Activated CD4-positive, alpha-beta T cell treated with anti-CD3 and anti-CD28 coated beads, Interleukin-2, amount 10 ng/mL, durations not matched to agents 7 days and 5 days (primary cell): ENCODE measurements at regions not wholly inside any gene's neighbourhood (a gene's known extent, or its start where the extent isn't known, plus 50 kb on each side); places are given as distances from the start of the nearest gene placed in this dataset.
"Not testable (repeated sequence)": the region's sequence is repeated elsewhere in the genome, so short reads cannot be mapped to it uniquely, and the experiment has no call there.

Source experiments
- CTCF ChIA-PET: fragments of 350-600 bp; sonication (Branson Sonifier 250); formaldehyde crosslinking; loops from one replicate; lab custom pipeline; 2021; ENCODE audit warnings: antibody characterized with exemption; lab: Charles Lee
- POLR2A ChIA-PET: fragments of 350-600 bp; sonication (Branson Sonifier 250); formaldehyde crosslinking; loops from one replicate; lab custom pipeline; 2021; ENCODE audit warnings: antibody characterized with exemption; lab: Charles Lee
- DNase-seq: peaks from one replicate; pipeline ENCODE4 v3.0.0-alpha.2; 2020
- H3K27ac Mint-ChIP-seq: one replicate; pipeline ENCODE4 v1.8.0; 2021; ENCODE audit warnings: mild to moderate bottlenecking, moderate library complexity, mixed read lengths
- H3K27me3 Mint-ChIP-seq: one replicate; pipeline ENCODE4 v1.8.0; 2021; ENCODE audit warnings: mixed read lengths
- H3K36me3 Mint-ChIP-seq: one replicate; pipeline ENCODE4 v1.8.0; 2021; ENCODE audit warnings: low read depth, mixed read lengths
- H3K4me1 Mint-ChIP-seq: one replicate; pipeline ENCODE4 v1.8.0; 2021; ENCODE audit warnings: mixed read lengths
- H3K4me3 Mint-ChIP-seq: one replicate; pipeline ENCODE4 v1.8.0; 2021; ENCODE audit warnings: mild to moderate bottlenecking, moderate library complexity, mixed read lengths
- H3K9me3 Mint-ChIP-seq: one replicate; pipeline ENCODE4 v1.8.0; 2021; ENCODE audit warnings: mixed read lengths

DNA sequence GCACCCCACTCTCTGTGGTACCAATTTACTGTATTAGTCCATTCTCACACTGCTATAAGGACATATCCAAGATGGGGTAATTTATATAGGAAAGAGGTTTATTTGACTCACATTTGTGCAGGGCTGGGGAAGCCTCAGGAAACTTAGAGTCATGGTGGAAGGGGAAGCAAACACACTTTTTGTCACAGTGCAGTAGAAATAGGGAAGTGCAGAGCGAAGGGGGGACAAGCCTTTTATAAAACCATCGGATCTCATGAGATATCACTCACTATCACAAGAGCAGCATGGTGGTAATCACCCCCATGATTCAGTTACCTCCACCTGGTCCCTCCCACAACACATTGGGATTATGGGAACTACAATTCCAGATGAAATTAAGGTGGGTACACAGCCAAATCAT, 766.9 kb upstream of the PCDH10 start:
- DNase-seq: no peak
- POLR2A ChIA-PET: no interaction called here
- Mint-ChIP-seq H3K4me3 (no peak overlapping the region), H3K36me3 (no peaks in the 10 kb centered on the region), H3K27ac (no peak overlapping the region), H3K27me3 (no peaks in the 10 kb centered on the region), H3K4me1 (no peaks in the 10 kb centered on the region), H3K9me3 (no peaks in the 10 kb centered on the region)
- CTCF ChIA-PET: no interaction called here

DNA sequence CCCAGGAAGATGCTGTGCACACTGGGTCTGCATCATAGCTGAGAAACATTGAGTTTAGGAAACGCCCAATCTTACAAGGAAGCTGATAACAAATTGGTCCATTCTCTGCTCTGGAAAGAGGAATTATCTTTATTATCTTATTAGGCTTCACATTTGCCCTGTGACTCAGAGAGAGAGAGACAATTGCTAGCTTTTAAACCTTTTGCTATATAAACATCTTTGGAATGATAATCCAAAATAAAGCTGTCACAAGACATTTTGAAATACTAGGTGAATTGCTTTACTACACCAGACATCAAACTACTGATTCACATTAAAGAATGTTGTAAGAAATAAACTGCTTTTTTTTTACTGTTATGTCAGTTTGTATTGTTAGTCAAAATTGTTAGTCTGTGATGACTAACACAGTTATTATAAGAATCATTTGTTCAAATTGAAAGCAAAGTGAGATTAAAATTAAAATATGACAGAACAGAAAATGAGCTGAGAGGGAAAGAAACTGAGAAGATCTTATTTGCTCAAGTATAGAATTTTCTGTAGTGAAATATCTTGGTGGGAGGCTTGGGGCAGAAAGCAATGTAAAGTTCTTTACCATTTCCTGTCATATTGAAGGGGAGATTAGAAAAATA, 765.4 kb upstream of the PCDH10 start:
- POLR2A ChIA-PET: no interaction called here
- no peaks in the 10 kb centered on the region for H3K4me1 Mint-ChIP-seq
- no peaks in the 10 kb centered on the region for H3K36me3 Mint-ChIP-seq
- CTCF ChIA-PET: no interaction called here
- H3K27ac Mint-ChIP-seq: no peak overlapping the region
- no peak overlapping the region for H3K4me3 Mint-ChIP-seq
- DNase-seq: no peak
- no peaks in the 10 kb centered on the region for H3K9me3 Mint-ChIP-seq
- no peaks in the 10 kb centered on the region for H3K27me3 Mint-ChIP-seq

DNA sequence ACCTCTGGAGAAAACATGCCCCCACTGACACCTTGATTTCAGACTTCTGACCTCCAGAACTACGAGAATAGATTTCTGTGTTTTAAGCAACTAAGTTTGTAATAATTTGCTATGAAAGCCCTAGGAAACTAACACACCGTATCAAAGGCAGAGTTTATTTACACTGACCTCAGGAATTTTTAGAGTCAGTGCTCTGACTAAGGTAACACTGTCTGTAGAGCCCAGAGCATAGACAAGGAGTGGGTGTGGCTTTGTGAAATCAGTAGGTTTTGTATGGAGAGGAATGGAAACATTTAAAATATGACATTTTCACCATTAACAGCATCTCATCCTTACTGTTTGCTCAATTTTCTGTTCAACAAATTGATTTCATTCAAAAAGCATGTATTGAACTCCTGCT, 764.4 kb upstream of the PCDH10 start:
- no peaks in the 10 kb centered on the region for H3K9me3 Mint-ChIP-seq
- ChIA-PET POLR2A (no interaction called here), CTCF (no interaction called here)
- H3K27ac Mint-ChIP-seq: no peak overlapping the region
- no peak overlapping the region for H3K4me3 Mint-ChIP-seq
- no peaks in the 10 kb centered on the region for H3K36me3 Mint-ChIP-seq
- H3K4me1 Mint-ChIP-seq: no peaks in the 10 kb centered on the region
- no peaks in the 10 kb centered on the region for H3K27me3 Mint-ChIP-seq
- DNase-seq: no peak

DNA sequence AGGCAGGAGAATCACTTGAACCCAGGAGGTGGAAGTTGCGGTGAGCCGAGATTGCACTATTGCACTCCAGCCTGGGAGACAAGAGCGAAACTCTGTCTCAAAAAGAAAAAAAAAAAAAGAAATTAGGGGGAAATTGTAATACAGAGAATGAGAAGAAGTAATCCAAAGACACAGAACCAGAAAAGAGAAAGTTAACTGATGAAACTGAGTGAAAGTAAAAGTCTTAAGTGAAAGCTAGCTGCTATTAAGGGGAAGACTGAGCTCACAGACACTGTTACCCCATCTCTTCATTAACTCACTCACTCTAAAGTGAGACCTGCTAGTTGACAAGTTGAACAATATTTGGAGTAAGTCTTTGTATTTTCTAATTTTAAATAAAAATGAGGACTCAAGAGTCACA, 763.0 kb upstream of the PCDH10 start:
- POLR2A ChIA-PET: no interaction called here
- Mint-ChIP-seq H3K36me3 (no peaks in the 10 kb centered on the region), H3K27me3 (no peaks in the 10 kb centered on the region)

DNA sequence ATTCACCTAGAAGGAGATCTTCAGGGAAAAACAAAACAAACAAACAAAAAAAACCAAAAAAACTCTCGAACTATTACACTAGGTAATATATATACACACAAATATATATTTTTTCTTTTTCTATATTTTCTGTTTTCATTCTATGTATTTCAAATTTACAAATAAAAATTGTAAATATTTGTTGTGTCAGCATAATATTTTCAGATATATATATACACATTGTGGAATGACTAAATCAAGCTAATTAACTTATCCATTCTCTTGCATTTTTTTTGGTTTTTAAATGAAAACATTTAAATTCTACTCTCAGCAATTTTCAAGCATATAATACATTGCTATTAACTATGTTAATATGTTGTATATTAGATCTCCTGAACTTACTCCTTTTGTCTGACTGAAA, 762.0 kb upstream of the PCDH10 start:
- CTCF ChIA-PET: no interaction called here

More for the DNA sequence above, 763.0 kb upstream of the PCDH10 start:
- CTCF ChIA-PET: no interaction called here
- DNase-seq: no peak
- Mint-ChIP-seq H3K4me3 (no peak overlapping the region), H3K9me3 (no peaks in the 10 kb centered on the region), H3K27ac (no peak overlapping the region), H3K4me1 (no peaks in the 10 kb centered on the region)

GRCh38 chr4:132395561-132395960, 753.5 kb upstream of the PCDH10 start:
- Mint-ChIP-seq H3K4me1 (no peaks in the 10 kb centered on the region), H3K9me3 (no peaks in the 10 kb centered on the region), H3K27ac (no peak overlapping the region), H3K4me3 (no peak overlapping the region), H3K27me3 (no peaks in the 10 kb centered on the region), H3K36me3 (no peaks in the 10 kb centered on the region)
- ChIA-PET POLR2A (no interaction called here), CTCF (no interaction called here)
- no peak for DNase-seq

More for the DNA sequence above, 762.0 kb upstream of the PCDH10 start:
- POLR2A ChIA-PET: no interaction called here
- no peaks in the 10 kb centered on the region for H3K27me3 Mint-ChIP-seq
- no peak overlapping the region for H3K4me3 Mint-ChIP-seq
- DNase-seq: no peak
- no peaks in the 10 kb centered on the region for H3K9me3 Mint-ChIP-seq
- H3K27ac Mint-ChIP-seq: no peak overlapping the region
- no peaks in the 10 kb centered on the region for H3K4me1 Mint-ChIP-seq
- no peaks in the 10 kb centered on the region for H3K36me3 Mint-ChIP-seq

DNA sequence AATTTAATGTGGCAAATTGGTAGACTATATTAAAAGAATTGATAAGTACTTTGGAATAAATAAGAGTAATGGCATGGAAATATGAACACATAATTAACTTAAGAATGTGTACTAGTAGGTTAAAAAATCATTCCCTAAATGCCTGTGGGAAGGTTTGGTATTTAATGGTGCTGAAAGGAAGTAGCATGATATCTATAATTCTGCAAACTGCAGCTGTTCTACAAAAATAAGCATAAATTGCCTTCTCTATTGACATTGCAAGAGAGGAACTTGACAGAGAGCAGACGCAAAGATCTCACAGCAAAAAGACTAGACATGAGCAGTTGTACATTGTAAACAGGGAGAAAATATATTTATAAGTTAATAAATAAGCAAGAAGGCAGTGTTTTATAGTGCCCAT, 752.5 kb upstream of the PCDH10 start:
- Mint-ChIP-seq H3K27me3 (no peaks in the 10 kb centered on the region), H3K9me3 (no peaks in the 10 kb centered on the region), H3K27ac (no peak overlapping the region), H3K4me1 (no peaks in the 10 kb centered on the region), H3K36me3 (no peaks in the 10 kb centered on the region), H3K4me3 (no peak overlapping the region)
- ChIA-PET POLR2A (no interaction called here), CTCF (no interaction called here)
- no peak for DNase-seq

DNA sequence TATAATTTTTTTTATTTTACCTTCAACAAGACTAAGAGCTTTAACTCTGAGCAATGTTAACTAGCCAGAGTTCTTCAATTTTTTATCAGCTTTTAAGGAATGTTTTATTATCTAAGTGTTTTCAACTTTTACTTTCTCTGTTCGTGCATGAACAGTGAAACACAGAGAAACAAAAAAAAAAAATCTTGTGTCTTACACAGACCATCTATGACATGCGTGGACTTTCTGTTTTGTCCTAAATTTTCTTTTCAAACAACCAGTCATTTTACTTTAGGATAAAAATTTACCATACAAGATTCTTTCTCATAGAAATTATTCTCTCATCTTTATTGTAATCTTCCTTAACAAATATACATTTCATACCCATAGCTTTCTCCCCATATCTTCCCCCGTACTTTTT, 731.9 kb upstream of the PCDH10 start:
- Mint-ChIP-seq H3K4me3 (no peak overlapping the region), H3K27ac (no peak overlapping the region), H3K9me3 (peaks cover 9% of the 10 kb centered on the region), H3K4me1 (no peaks in the 10 kb centered on the region), H3K27me3 (no peaks in the 10 kb centered on the region), H3K36me3 (no peaks in the 10 kb centered on the region)
- ChIA-PET POLR2A (no interaction called here), CTCF (no interaction called here)
- DNase-seq: no peak

GRCh38 chr4:132427125-132427524, 722.0 kb upstream of the PCDH10 start:
- H3K27me3 Mint-ChIP-seq: no peaks in the 10 kb centered on the region
- no peak overlapping the region for H3K27ac Mint-ChIP-seq
- H3K9me3 Mint-ChIP-seq: no peaks in the 10 kb centered on the region
- ChIA-PET CTCF (no interaction called here), POLR2A (no interaction called here)
- DNase-seq: no peak
- H3K4me3 Mint-ChIP-seq: no peak overlapping the region
- H3K4me1 Mint-ChIP-seq: no peaks in the 10 kb centered on the region
- no peaks in the 10 kb centered on the region for H3K36me3 Mint-ChIP-seq

- Mint-ChIP-seq H3K36me3 (no peaks in the 10 kb centered on the region), H3K9me3 (no peaks in the 10 kb centered on the region), H3K27me3 (no peaks in the 10 kb centered on the region), H3K4me3 (no peak overlapping the region), H3K27ac (no peak overlapping the region), H3K4me1 (no peaks in the 10 kb centered on the region)
- ChIA-PET POLR2A (no interaction called here), CTCF (no interaction called here)
- DNase-seq: no peak
These were observed 712.0 kb upstream of the PCDH10 start for GRCh38 chr4:132437117-132437516.

GRCh38 chr4:132445386-132445785, 703.7 kb upstream of the PCDH10 start:
- POLR2A ChIA-PET: no interaction called here
- no peak for DNase-seq
- Mint-ChIP-seq H3K36me3 (no peaks in the 10 kb centered on the region), H3K9me3 (peaks cover 8% of the 10 kb centered on the region), H3K27me3 (no peaks in the 10 kb centered on the region), H3K4me1 (no peaks in the 10 kb centered on the region), H3K27ac (no peak overlapping the region), H3K4me3 (no peak overlapping the region)
- CTCF ChIA-PET: no interaction called here

- CTCF ChIA-PET, H3K27ac Mint-ChIP-seq, H3K36me3 Mint-ChIP-seq, DNase-seq, H3K4me1 Mint-ChIP-seq, POLR2A ChIA-PET, H3K27me3 Mint-ChIP-seq, H3K9me3 Mint-ChIP-seq, H3K4me3 Mint-ChIP-seq: not testable (repeated sequence)
These were observed 691.1 kb upstream of the PCDH10 start for GRCh38 chr4:132457987-132458386.

- no peaks in the 10 kb centered on the region for H3K4me1 Mint-ChIP-seq
- CTCF ChIA-PET: no interaction called here
- peaks cover 2% of the 10 kb centered on the region for H3K9me3 Mint-ChIP-seq
- no peak for DNase-seq
- no peaks in the 10 kb centered on the region for H3K27me3 Mint-ChIP-seq
- no peak overlapping the region for H3K4me3 Mint-ChIP-seq
- H3K36me3 Mint-ChIP-seq: no peaks in the 10 kb centered on the region
- H3K27ac Mint-ChIP-seq: no peak overlapping the region
- POLR2A ChIA-PET: no interaction called here
These were observed 669.6 kb upstream of the PCDH10 start for GRCh38 chr4:132479543-132479942.

- no peak for DNase-seq
- H3K27ac Mint-ChIP-seq: no peak overlapping the region
- H3K4me1 Mint-ChIP-seq: no peaks in the 10 kb centered on the region
- no peak overlapping the region for H3K4me3 Mint-ChIP-seq
- POLR2A ChIA-PET: no interaction called here
- H3K9me3 Mint-ChIP-seq: peaks cover 7% of the 10 kb centered on the region
- no peaks in the 10 kb centered on the region for H3K27me3 Mint-ChIP-seq
- no peaks in the 10 kb centered on the region for H3K36me3 Mint-ChIP-seq
- CTCF ChIA-PET: no interaction called here
These were observed 660.5 kb upstream of the PCDH10 start for GRCh38 chr4:132488555-132488954.
